Cardiac muscle cell (in vitro differentiated cells and primary cell): ENCODE measurements at regions not wholly inside any gene's neighbourhood (a gene's known extent, or its start where the extent isn't known, plus 50 kb on each side); places are given as distances from the start of the nearest gene placed in this dataset.

Experiments
- DNase-seq, 2 donors: peaks; one replicate each; pipeline versions ENCODE4 v3.0.0 to v3.0.0-alpha.2; 2010 to 2017; ENCODE audit warnings: low read depth in 1 of 2, low spot score in 1 of 2
- H3K27ac ChIP-seq: fragments of 200-600 bp; sonication (generic); 2 replicates; pipeline ENCODE4 v1.5.1; 2016
- H3K27me3 ChIP-seq: fragments of 200-600 bp; sonication (generic); 2 replicates; pipeline ENCODE4 v1.6.0; 2016; ENCODE audit warnings: control low read depth
- H3K36me3 ChIP-seq: fragments of 200-600 bp; sonication (generic); 2 replicates; pipeline ENCODE4 v1.5.1; 2016; ENCODE audit warnings: control low read depth
- H3K4me1 ChIP-seq: fragments of 200-600 bp; sonication (generic); 2 replicates; pipeline ENCODE4 v1.8.1; 2017; ENCODE audit warnings: low read depth, mild to moderate bottlenecking, mixed run types
- H3K4me3 ChIP-seq: fragments of 200-600 bp; sonication (generic); 2 replicates; pipeline ENCODE4 v1.5.1; 2016; ENCODE audit warnings: mild to moderate bottlenecking
- H3K9me3 ChIP-seq: fragments of 200-600 bp; sonication (generic); 2 replicates; pipeline ENCODE4 v1.5.1; 2017; ENCODE audit warnings: low read depth, mild to moderate bottlenecking, control low read depth
- CTCF ChIP-seq: IDR thresholded peaks from 2 replicates; pipeline ENCODE4 v1.5.1; 2012; ENCODE audit warnings: low read depth, mild to moderate bottlenecking, low read length

DNA sequence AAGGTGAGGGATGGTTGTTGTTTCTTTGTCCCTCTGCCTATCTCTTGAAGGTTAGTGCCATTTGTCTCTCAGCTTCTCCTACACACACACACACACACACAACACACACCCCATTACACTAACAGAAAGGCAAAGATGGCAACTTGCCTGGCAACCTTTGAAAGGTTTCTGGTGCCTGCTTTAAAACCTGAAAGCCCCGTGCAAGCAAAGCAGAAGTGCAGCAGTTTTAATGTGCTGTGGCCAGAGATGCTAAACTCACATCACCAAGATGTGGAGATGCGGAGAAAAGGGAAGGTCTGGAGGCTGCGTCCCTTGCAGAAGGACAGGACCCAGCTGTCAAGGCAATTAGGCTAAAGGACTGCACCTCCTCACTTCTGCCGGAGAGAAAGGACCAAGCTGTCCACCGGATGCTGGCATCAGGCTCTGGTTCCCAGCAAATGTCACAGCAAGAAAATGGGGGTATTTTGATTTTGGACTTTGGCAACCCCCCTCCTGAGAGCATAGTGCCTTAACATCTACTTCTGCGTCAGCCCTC, 196.4 kb downstream of the ARL4C start:
- no peak for DNase-seq
- Histone ChIP-seq H3K9me3 (no peaks in the 10 kb centered on the region), H3K27ac (no peak overlapping the region), H3K36me3 (no peaks in the 10 kb centered on the region), H3K4me3 (no peak overlapping the region), H3K4me1 (no peaks in the 10 kb centered on the region), H3K27me3 (no peaks in the 10 kb centered on the region)
- no peak for TF ChIP-seq CTCF

GRCh38 chr2:234298918-234299317, 198.0 kb downstream of the ARL4C start:
- no peaks in the 10 kb centered on the region for H3K9me3 ChIP-seq
- DNase-seq: no peak
- H3K36me3 ChIP-seq: no peaks in the 10 kb centered on the region
- H3K4me3 ChIP-seq: no peak overlapping the region
- TF ChIP-seq CTCF: no peak
- no peaks in the 10 kb centered on the region for H3K4me1 ChIP-seq
- H3K27ac ChIP-seq: no peak overlapping the region
- H3K27me3 ChIP-seq: no peaks in the 10 kb centered on the region

GRCh38 chr2:234296991-234297390, 199.9 kb downstream of the ARL4C start:
- H3K4me1 ChIP-seq: no peaks in the 10 kb centered on the region
- no peak for TF ChIP-seq CTCF
- H3K27ac ChIP-seq: no peak overlapping the region
- H3K9me3 ChIP-seq: no peaks in the 10 kb centered on the region
- no peak for DNase-seq
- H3K27me3 ChIP-seq: no peaks in the 10 kb centered on the region
- no peak overlapping the region for H3K4me3 ChIP-seq
- H3K36me3 ChIP-seq: no peaks in the 10 kb centered on the region

- peak; percentile 9 for TF ChIP-seq CTCF
- Histone ChIP-seq H3K27me3 (no peaks in the 10 kb centered on the region), H3K9me3 (no peaks in the 10 kb centered on the region), H3K36me3 (no peaks in the 10 kb centered on the region), H3K4me1 (no peaks in the 10 kb centered on the region), H3K27ac (no peak overlapping the region), H3K4me3 (no peak overlapping the region)
- DNase-seq: no peak
Measured at GRCh38 chr2:234293973-234294372, 202.9 kb downstream of the ARL4C start.

- Histone ChIP-seq H3K27me3 (no peaks in the 10 kb centered on the region), H3K4me1 (no peaks in the 10 kb centered on the region), H3K36me3 (no peaks in the 10 kb centered on the region), H3K9me3 (no peaks in the 10 kb centered on the region), H3K4me3 (no peak overlapping the region), H3K27ac (no peak overlapping the region)
- no peak for TF ChIP-seq CTCF
- DNase-seq: no peak
Measured at GRCh38 chr2:234292962-234293243, 204.0 kb downstream of the ARL4C start.
